K562 (cell line): ENCODE measurements at regions not wholly inside any gene's neighbourhood (a gene's known extent, or its start where the extent isn't known, plus 50 kb on each side); places are given as distances from the start of the nearest gene placed in this dataset.

Source experiments
- CBX1 ChIP-seq: sonication (generic); IDR thresholded peaks from 2 replicates; pipeline ENCODE4 v1.6.1; 2016; ENCODE audit warnings: antibody characterized with exemption, low read depth, mild to moderate bottlenecking
- CEBPB ChIP-seq: fragments of 450-650 bp; IDR thresholded peaks from 2 replicates; pipeline ENCODE4 v1.6.1; 2016; ENCODE audit warnings: missing genetic modification characterization, missing compliant biosample characterization
- CTCF ChIP-seq, 3 experiments: IDR thresholded peaks in 2 of 3; conservative IDR thresholded peaks in 1 of 3; 2 replicates each; pipeline ENCODE4 v1.5.1; 2011 to 2012; ENCODE audit warnings: low read length in 3 of 3, mild to moderate bottlenecking in 3 of 3, control low read depth in 2 of 3, improper control_type of control experiment in 1 of 3, inconsistent platforms in 1 of 3, low read depth in 1 of 3, mixed read lengths in 1 of 3, moderate library complexity in 1 of 3; ENCODE audit not compliant: insufficient read depth in 2 of 3
- NCOA1 ChIP-seq: fragments of 450-650 bp; IDR thresholded peaks from 2 replicates; pipeline ENCODE4 v1.6.1; 2016; ENCODE audit warnings: low read depth
- SMARCA4 ChIP-seq: fragments of 450-650 bp; IDR thresholded peaks from 2 replicates; pipeline ENCODE4 v1.6.1; 2016
- SMC3 ChIP-seq: conservative IDR thresholded peaks from 2 replicates; pipeline ENCODE4 v1.6.1; 2011; ENCODE audit warnings: low read depth, low read length, improper control_type of control experiment; ENCODE audit not compliant: insufficient read depth
- ZBTB5 ChIP-seq: fragments of 450-650 bp; IDR thresholded peaks from 2 replicates; pipeline ENCODE4 v1.6.1; 2017; ENCODE audit warnings: antibody characterized with exemption
- ZHX1 ChIP-seq: fragments of 150-350 bp; conservative IDR thresholded peaks from 2 replicates; pipeline ENCODE4 v1.6.1; 2014; ENCODE audit warnings: low read length
- ZNF324 ChIP-seq: fragments of 250-450 bp; sonication (Bioruptor Pico); IDR thresholded peaks from 2 replicates; pipeline ENCODE4 v1.4.0; 2020; ENCODE audit warnings: mild to moderate bottlenecking

- TF ChIP-seq NCOA1 (no peak), ZBTB5 (no peak), CTCF (IDR thresholded peaks at IDR 0.05 in 2 of 3, conservative IDR thresholded peaks at IDR 0.05 in 1 of 3; ENCODE audit: insufficient read depth in 2 of 3, low read depth in 1 of 3, low read length in 3 of 3) (no peak), CBX1 (no peak), ZHX1 (no peak), ZNF324 (CRISPR knock-in tag) (no peak), SMC3 (no peak), SMARCA4 (no peak), CEBPB (no peak)
These were observed 53.6 kb upstream of the GABRB2 start for GRCh38 chr5:161600156-161600555.
